ENCODE measurements at regions not wholly inside any gene's neighbourhood (a gene's known extent, or its start where the extent isn't known, plus 50 kb on each side); places are given as distances from the start of the nearest gene placed in this dataset.

DNA sequence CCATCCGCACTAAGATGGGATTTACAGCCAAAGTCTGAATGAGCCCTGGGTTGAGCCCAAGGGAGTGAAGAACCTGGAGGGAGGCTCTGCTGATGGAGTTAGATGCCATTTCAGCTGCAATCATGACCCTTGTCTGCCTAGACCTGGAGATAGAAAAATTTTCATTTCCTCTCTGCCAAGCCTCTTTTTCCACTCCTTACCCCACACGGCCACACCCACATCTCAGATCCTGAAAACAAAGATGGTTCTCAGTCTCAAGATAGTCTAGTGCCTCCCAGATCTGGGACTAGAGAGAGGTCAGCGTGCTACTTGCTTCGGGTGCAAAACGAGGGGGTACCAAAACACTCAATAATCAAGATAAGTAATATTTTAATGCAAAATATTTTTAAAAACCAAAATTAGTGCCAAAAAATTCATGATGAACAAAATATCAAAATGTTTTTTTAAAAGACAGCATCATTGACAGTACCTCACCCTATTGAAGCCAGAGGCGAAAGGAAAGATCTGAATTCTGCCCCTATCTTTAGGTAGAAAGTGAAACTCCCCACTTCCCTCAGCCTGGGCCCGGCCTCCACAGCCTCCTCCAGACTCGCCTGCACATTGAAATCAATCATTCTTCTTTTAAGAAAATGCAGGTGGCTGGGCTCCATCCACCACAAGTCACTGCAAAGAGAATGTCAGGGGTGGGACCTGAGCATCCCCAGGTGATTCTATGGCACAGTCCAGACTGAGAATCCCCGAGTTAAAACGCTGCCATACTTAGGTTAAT is 57.8 kb upstream of the GPR45 start:
- WGBS (ENCODE audit: insufficient coverage): 70% methylated on average over 4 of the region's 10 CpGs
- H3K27me3 Mint-ChIP-seq: peaks cover 6 to 27% of the 10 kb centered on the region in 2 donors

DNA sequence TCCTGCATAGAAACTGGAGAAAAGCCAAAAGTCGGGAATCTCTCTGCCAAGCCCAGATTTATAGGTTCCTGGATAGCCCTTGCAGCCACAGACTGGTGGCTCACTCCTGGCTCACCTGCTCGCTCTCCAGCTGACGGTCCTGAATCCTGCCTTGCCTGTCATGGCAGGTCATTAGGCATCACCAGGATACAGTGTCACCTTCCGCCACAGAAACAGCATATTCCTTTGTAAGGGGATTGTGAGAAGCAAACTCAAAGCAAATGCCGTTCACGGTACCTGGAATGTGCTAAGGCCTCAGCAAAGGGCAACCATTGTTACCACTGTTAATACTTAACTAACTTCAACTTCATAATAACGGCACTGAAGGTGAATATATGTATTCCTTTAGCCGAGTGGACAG is 57.1 kb upstream of the GPR45 start:
- Histone ChIP-seq H3K4me1 (ENCODE audit: control insufficient read depth in 1 of 2, extremely low read depth in 1 of 2, insufficient read depth in 2 of 2, low read length in 2 of 2) (no peaks in the 10 kb centered on the region), H3K27me3 (replicated peaks in 1 of 2; ENCODE audit: control insufficient read depth in 2 of 2, extremely low read depth in 1 of 2, insufficient read depth in 2 of 2, low read length in 1 of 2) (peaks cover 0 to 25% of the 10 kb centered on the region in 2 experiments), H3K4me3 (ENCODE audit: control insufficient read depth in 1 of 2, extremely low read depth in 1 of 2, low read length in 1 of 2) (no peak overlapping the region), H3K9me3 (no peaks in the 10 kb centered on the region), H3K27ac (ENCODE audit: low read length) (no peak overlapping the region), H3K36me3 (ENCODE audit: control insufficient read depth in 2 of 2, extremely low read depth in 1 of 2, insufficient read depth in 1 of 2, low read length in 1 of 2) (no peaks in the 10 kb centered on the region)
- ATAC-seq (replicated peaks in 1 of 4) (no peak), DNase-seq (no peak)
- CTCF ChIA-PET: no interaction called here
- no peak overlapping the region for H3K4me3 Mint-ChIP-seq
- 82% methylated on average over 4 of the region's 8 CpGs for WGBS (ENCODE audit: insufficient coverage)
- H3K27ac Mint-ChIP-seq: no peak overlapping the region
- no peaks in the 10 kb centered on the region for H3K4me1 Mint-ChIP-seq
- H3K9me3 Mint-ChIP-seq: no peaks in the 10 kb centered on the region
- no peaks in the 10 kb centered on the region for H3K36me3 Mint-ChIP-seq
- POLR2A ChIA-PET: no interaction called here
- H3K27me3 Mint-ChIP-seq: peaks cover 6 to 27% of the 10 kb centered on the region in 2 donors

More for the DNA sequence above, 57.8 kb upstream of the GPR45 start:
- Histone ChIP-seq H3K4me3 (ENCODE audit: control insufficient read depth in 1 of 2, extremely low read depth in 1 of 2, low read length in 1 of 2) (no peak overlapping the region), H3K27ac (ENCODE audit: low read length) (no peak overlapping the region), H3K4me1 (ENCODE audit: control insufficient read depth in 1 of 2, extremely low read depth in 1 of 2, insufficient read depth in 2 of 2, low read length in 2 of 2) (no peaks in the 10 kb centered on the region), H3K36me3 (ENCODE audit: control insufficient read depth in 2 of 2, extremely low read depth in 1 of 2, insufficient read depth in 1 of 2, low read length in 1 of 2) (no peaks in the 10 kb centered on the region), H3K27me3 (replicated peaks in 1 of 2; ENCODE audit: control insufficient read depth in 2 of 2, extremely low read depth in 1 of 2, insufficient read depth in 2 of 2, low read length in 1 of 2) (peaks cover 0 to 25% of the 10 kb centered on the region in 2 experiments), H3K9me3 (no peaks in the 10 kb centered on the region)
- H3K4me3 Mint-ChIP-seq: no peak overlapping the region
- H3K4me1 Mint-ChIP-seq: no peaks in the 10 kb centered on the region
- ChIA-PET CTCF (no interaction called here), POLR2A (no interaction called here)
- DNase-seq (no peak), ATAC-seq (replicated peaks in 1 of 4) (no peak)
- no peaks in the 10 kb centered on the region for H3K9me3 Mint-ChIP-seq
- H3K27ac Mint-ChIP-seq: no peak overlapping the region
- H3K36me3 Mint-ChIP-seq: no peaks in the 10 kb centered on the region

DNA sequence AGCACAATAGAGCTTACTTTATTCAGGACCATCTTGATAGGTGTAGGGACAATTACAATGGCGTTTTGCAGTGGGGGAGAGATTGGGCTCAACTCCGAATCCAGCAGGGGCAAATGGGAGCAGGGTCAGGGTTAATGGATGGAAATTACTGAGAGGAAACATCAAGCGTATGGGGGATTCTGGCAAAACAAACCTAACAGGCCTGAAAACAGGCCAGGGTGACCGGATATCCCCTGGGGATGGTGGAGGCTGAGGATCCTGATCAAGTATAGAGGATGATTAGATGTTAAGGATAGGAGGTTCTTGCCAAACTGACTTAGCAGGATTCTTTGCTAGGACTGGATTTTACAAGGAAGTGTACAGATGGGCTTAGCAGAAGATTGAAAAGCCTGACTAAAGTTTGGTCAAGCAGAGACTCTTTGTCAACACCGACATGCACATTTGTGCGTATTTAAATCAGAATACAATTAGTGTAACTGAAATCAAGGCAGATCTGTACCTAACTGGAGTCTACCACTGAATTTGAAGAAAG is 54.5 kb upstream of the GPR45 start:
- H3K4me3 ChIP-seq (ENCODE audit: control insufficient read depth in 1 of 2, extremely low read depth in 1 of 2, low read length in 1 of 2): no peak overlapping the region
- ChIA-PET CTCF (no interaction called here), POLR2A (no interaction called here)
- no peaks in the 10 kb centered on the region for H3K4me1 Mint-ChIP-seq
- no peaks in the 10 kb centered on the region for H3K4me1 ChIP-seq (ENCODE audit: control insufficient read depth in 1 of 2, extremely low read depth in 1 of 2, insufficient read depth in 2 of 2, low read length in 2 of 2)
- no peak overlapping the region for H3K4me3 Mint-ChIP-seq
- ATAC-seq (replicated peaks in 1 of 4): no peak
- no peak for DNase-seq
- H3K9me3 ChIP-seq: no peaks in the 10 kb centered on the region
- peaks cover 0 to 13% of the 10 kb centered on the region in 2 experiments for H3K27me3 ChIP-seq (replicated peaks in 1 of 2; ENCODE audit: control insufficient read depth in 2 of 2, extremely low read depth in 1 of 2, insufficient read depth in 2 of 2, low read length in 1 of 2)
- H3K27ac ChIP-seq (ENCODE audit: low read length): no peak overlapping the region
- 78% methylated on average over 5 of the region's 6 CpGs for WGBS (ENCODE audit: insufficient coverage)
- H3K27ac Mint-ChIP-seq: no peak overlapping the region
- H3K36me3 ChIP-seq (ENCODE audit: control insufficient read depth in 2 of 2, extremely low read depth in 1 of 2, insufficient read depth in 1 of 2, low read length in 1 of 2): no peaks in the 10 kb centered on the region
- H3K9me3 Mint-ChIP-seq: peaks cover 0 to 14% (median 10%) of the 10 kb centered on the region in 3 donors
- H3K27me3 Mint-ChIP-seq: peaks cover 15 to 32% of the 10 kb centered on the region in 2 donors
- H3K36me3 Mint-ChIP-seq: no peaks in the 10 kb centered on the region

DNA sequence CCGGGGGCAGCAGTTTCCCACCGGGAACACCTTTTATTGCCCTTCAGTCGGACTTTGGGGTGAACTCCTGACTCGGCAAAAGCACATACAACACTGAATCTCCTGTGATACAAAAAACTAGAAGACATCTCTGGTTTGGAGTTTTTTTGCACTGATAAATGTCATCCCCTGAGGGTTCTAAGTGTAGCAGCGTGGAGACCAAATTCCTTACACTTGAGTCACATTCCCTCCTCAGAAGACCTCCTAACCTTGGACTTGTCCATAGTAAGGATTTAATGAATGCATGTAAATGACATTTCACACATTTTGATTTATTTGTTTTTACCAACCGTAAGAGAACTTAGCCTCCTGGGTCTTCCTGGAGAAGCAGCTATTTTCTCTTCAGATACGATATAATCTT is 54.0 kb upstream of the GPR45 start:
- no peaks in the 10 kb centered on the region for H3K36me3 Mint-ChIP-seq
- H3K9me3 ChIP-seq: no peaks in the 10 kb centered on the region
- H3K4me1 Mint-ChIP-seq: no peaks in the 10 kb centered on the region
- peaks cover 0 to 13% of the 10 kb centered on the region in 2 experiments for H3K27me3 ChIP-seq (replicated peaks in 1 of 2; ENCODE audit: control insufficient read depth in 2 of 2, extremely low read depth in 1 of 2, insufficient read depth in 2 of 2, low read length in 1 of 2)
- ChIA-PET POLR2A (no interaction called here), CTCF (interaction anchor here in 1 of 2 donors (0.6 kb wide), 1 partner anchor 178 kb away, joined by 3 read pairs; no protein-coding TSS in a partner anchor)
- no peaks in the 10 kb centered on the region for H3K36me3 ChIP-seq (ENCODE audit: control insufficient read depth in 2 of 2, extremely low read depth in 1 of 2, insufficient read depth in 1 of 2, low read length in 1 of 2)
- DNase-seq (no peak), ATAC-seq (replicated peaks in 1 of 4) (no peak)
- 100% methylated on average over 1 of the region's 7 CpGs for WGBS (ENCODE audit: insufficient coverage)
- peaks cover 14 to 28% of the 10 kb centered on the region in 2 donors for H3K27me3 Mint-ChIP-seq
- H3K4me1 ChIP-seq (ENCODE audit: control insufficient read depth in 1 of 2, extremely low read depth in 1 of 2, insufficient read depth in 2 of 2, low read length in 2 of 2): no peaks in the 10 kb centered on the region
- H3K27ac ChIP-seq (ENCODE audit: low read length): no peak overlapping the region
- H3K27ac Mint-ChIP-seq: no peak overlapping the region
- H3K4me3 ChIP-seq (ENCODE audit: control insufficient read depth in 1 of 2, extremely low read depth in 1 of 2, low read length in 1 of 2): no peak overlapping the region
- H3K9me3 Mint-ChIP-seq: peaks cover 0 to 14% (median 10%) of the 10 kb centered on the region in 3 donors
- H3K4me3 Mint-ChIP-seq: no peak overlapping the region

DNA sequence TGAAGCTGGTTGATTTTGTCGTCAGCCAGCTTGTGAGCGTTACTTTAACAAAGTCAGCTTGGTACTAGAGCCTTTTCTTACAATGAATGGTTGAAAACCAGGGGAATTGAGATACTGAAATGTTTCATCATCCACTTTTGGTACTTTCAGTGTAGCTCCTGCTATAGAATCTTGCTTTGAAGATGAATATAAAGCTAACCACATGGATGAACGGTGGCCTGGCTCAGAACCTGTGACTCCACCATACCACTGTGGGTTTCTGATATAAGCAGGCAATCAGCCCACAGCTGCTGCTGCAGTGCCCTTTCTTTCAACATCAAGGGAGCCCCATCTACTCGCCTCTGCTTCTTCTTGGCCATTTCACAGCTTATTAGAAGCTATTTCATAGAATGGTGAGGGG is 53.2 kb upstream of the GPR45 start:
- Mint-ChIP-seq H3K27ac (no peak overlapping the region), H3K4me1 (no peaks in the 10 kb centered on the region), H3K9me3 (peaks cover 0 to 14% (median 10%) of the 10 kb centered on the region in 3 donors), H3K27me3 (peaks cover 16 to 26% of the 10 kb centered on the region in 2 donors), H3K4me3 (no peak overlapping the region), H3K36me3 (no peaks in the 10 kb centered on the region)
- Histone ChIP-seq H3K36me3 (ENCODE audit: control insufficient read depth in 2 of 2, extremely low read depth in 1 of 2, insufficient read depth in 1 of 2, low read length in 1 of 2) (no peaks in the 10 kb centered on the region), H3K4me3 (ENCODE audit: control insufficient read depth in 1 of 2, extremely low read depth in 1 of 2, low read length in 1 of 2) (no peak overlapping the region), H3K9me3 (no peaks in the 10 kb centered on the region), H3K4me1 (ENCODE audit: control insufficient read depth in 1 of 2, extremely low read depth in 1 of 2, insufficient read depth in 2 of 2, low read length in 2 of 2) (no peaks in the 10 kb centered on the region), H3K27me3 (replicated peaks in 1 of 2; ENCODE audit: control insufficient read depth in 2 of 2, extremely low read depth in 1 of 2, insufficient read depth in 2 of 2, low read length in 1 of 2) (peaks cover 0 to 13% of the 10 kb centered on the region in 2 experiments), H3K27ac (ENCODE audit: low read length) (no peak overlapping the region)
- POLR2A ChIA-PET: no interaction called here
- DNase-seq (no peak), ATAC-seq (replicated peaks in 1 of 4) (no peak)
- no CpG with 5 or more reads among the region's 4 CpGs for WGBS (ENCODE audit: insufficient coverage)
- CTCF ChIA-PET: interaction anchor here in 1 of 2 donors (0.6 kb wide), 1 partner anchor 177 kb away, joined by 3 read pairs; no protein-coding TSS in a partner anchor
